HFF-Myc (cell line): ENCODE measurements at regions not wholly inside any gene's neighbourhood (a gene's known extent, or its start where the extent isn't known, plus 50 kb on each side); places are given as distances from the start of the nearest gene placed in this dataset.

Experiments
- DNase-seq: peaks from one replicate; pipeline ENCODE4 v3.0.0-alpha.2; 2011; ENCODE audit warnings: low read depth; ENCODE audit errors: extremely low read depth
- H3K4me3 ChIP-seq: replicated peaks from 2 replicates; pipeline ENCODE4 v1.5.1; 2011; ENCODE audit warnings: low read depth, mild to moderate bottlenecking, control low read depth, low read length
- CTCF ChIP-seq: IDR thresholded peaks from 2 replicates; pipeline ENCODE4 v1.5.1; 2012; ENCODE audit warnings: mild to moderate bottlenecking, low read depth, low read length, control low read depth; ENCODE audit errors: missing control alignments

DNA sequence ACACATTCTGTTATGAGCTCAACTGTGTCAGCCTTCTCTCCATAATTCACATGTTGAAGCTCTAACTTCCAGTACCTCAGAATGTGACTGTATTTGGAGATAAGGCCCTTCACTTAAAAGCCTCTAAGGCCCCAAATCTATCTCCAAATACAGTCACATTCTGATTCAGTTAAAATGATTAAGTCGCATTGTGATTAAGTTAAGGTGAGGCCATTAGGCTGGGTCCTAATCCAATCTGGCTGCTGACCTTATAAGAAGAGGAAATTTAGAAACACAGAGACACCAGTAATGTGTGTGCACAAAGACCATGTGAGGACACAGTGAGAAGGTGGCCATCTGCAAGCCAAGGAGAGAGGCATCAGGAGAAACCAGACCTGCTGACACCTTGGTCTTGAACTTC, 141.6 kb downstream of the GXYLT1 start:
- no peak overlapping the region for H3K4me3 ChIP-seq
- no peak for DNase-seq
- TF ChIP-seq CTCF = no peak

DNA sequence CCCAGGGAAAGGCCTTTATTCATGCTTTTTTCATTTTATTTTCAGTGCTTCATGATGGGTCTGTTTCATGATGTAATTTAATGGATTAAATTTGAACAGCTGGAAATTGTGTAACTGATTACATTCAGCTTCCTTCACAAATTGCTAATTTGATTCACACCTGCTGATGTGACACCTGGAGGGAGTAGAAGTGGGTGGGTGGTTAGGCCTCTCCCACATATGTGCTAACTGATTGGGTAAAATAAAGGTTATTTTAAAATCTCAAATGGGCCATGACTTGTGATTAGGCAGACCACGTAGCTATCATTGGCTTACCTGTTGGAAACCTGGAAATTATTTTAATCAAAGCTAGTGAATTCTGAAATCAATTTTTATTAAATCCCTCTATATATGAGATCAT, 142.1 kb downstream of the GXYLT1 start:
- TF ChIP-seq CTCF = no peak
- no peak for DNase-seq
- no peak overlapping the region for H3K4me3 ChIP-seq

- TF ChIP-seq CTCF = no peak
- no peak for DNase-seq
- H3K4me3 ChIP-seq = no peak overlapping the region
These were observed 146.2 kb downstream of the GXYLT1 start for GRCh38 chr12:41998436-41998835.

DNA sequence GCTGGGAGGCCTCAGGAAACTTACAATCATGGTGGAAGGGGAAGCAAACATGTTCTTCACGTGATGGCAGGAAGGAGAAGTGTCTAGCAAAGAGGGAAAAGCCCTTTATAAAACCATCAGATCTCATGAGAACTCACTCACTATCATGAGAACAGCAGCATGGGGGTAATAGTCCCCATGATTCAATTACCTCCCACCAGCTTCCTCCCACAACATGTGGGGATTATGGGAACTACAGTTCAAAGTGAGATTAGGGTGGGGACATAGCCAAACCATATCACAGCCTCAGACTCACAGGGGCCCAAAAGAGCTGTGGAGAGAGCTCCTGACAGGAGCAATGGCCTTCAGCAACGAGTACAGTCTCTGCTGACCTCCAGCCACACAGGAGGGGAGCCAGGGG, 151.4 kb downstream of the GXYLT1 start:
- no peak for DNase-seq
- no peak overlapping the region for H3K4me3 ChIP-seq
- no peak for TF ChIP-seq CTCF

DNA sequence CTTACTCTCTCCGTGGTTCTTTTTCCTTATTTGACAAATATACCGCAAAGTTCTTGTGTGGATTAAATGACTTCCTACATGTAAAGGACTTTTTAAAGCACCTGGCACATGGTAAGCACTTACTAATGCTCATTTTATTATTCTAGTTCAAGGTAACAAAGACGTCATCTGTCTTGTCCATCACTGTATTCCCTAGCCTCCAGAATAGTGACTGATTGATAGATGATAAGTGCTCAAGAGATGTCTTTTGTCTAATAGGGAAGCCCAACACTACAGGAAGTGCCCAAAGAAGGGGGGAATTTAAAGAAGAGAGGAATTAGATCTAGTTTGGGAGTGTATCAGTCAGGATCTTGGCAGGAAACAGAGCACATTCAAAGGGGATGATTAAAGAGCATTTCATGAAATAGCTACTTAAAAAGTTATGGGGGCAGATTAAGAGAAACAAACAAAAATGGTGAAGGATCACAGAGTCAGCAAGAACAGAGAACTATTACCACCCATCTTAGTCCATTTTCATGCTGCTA, 151.9 kb downstream of the GXYLT1 start:
- no peak for TF ChIP-seq CTCF
- DNase-seq = no peak
- no peak overlapping the region for H3K4me3 ChIP-seq

DNA sequence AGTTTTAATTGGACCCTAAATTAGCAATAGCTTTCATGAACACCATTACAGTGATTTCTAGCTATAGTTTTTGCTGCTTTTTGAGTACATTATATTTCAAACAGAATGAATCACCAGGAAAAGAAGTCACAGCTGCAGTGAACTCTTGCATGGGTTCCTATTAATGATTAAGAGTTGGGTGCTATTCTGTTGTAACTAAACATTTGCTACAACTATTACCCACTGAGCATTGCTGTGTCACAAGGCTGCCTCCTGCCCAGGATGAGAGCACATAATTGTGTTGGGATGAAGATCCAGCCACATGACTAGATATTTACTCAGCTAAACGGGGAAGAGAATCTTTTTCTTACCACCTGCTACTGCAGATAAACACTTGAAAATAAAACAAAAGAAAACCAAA, 152.7 kb downstream of the GXYLT1 start:
- DNase-seq = no peak

More for the DNA sequence above, 152.7 kb downstream of the GXYLT1 start:
- no peak overlapping the region for H3K4me3 ChIP-seq
- TF ChIP-seq CTCF = no peak
